Sigmoid colon (tissue), 3 donors: ENCODE measurements at regions not wholly inside any gene's neighbourhood (a gene's known extent, or its start where the extent isn't known, plus 50 kb on each side); places are given as distances from the start of the nearest gene placed in this dataset.

Experiments
- CTCF ChIP-seq, 4 experiments: fragments of 450-650 bp in 3 of 4; fragments of 200-600 bp in 1 of 4; IDR thresholded peaks; one replicate each; pipeline ENCODE4 v1.5.1; 2016 to 2019; ENCODE audit warnings: antibody characterized with exemption in 4 of 4, mild to moderate bottlenecking in 3 of 4, moderate library complexity in 2 of 4
- POLR2A ChIP-seq, 2 donors: fragments of 450-650 bp; IDR thresholded peaks; one replicate each; pipeline ENCODE4 v1.6.1; 2016; ENCODE audit warnings: antibody characterized with exemption in 2 of 2, mild to moderate bottlenecking in 2 of 2, moderate library complexity in 2 of 2

- TF ChIP-seq POLR2A (IDR thresholded peaks at IDR 0.05) (no peak), CTCF (IDR thresholded peaks at IDR 0.05) (no peak)
Observed at GRCh38 chr14:99075061-99075460, 196.9 kb downstream of the BCL11B start.
